B cell (primary cell): ENCODE measurements at regions not wholly inside any gene's neighbourhood (a gene's known extent, or its start where the extent isn't known, plus 50 kb on each side); places are given as distances from the start of the nearest gene placed in this dataset.

Source experiments
- EZH2 ChIP-seq: IDR thresholded peaks from 2 replicates; pipeline ENCODE4 v1.6.1; 2012; ENCODE audit warnings: borderline replicate concordance, low read depth, mild to moderate bottlenecking, moderate library complexity, low read length; ENCODE audit not compliant: insufficient read depth, poor library complexity, severe bottlenecking
- TF ChIP-seq, protein P1 (sequence below): fragments of 200-600 bp; IDR thresholded peaks from one replicate; pipeline ENCODE4 v1.8.0; 2022; ENCODE audit warnings: antibody characterized with exemption, mild to moderate bottlenecking

DNA sequence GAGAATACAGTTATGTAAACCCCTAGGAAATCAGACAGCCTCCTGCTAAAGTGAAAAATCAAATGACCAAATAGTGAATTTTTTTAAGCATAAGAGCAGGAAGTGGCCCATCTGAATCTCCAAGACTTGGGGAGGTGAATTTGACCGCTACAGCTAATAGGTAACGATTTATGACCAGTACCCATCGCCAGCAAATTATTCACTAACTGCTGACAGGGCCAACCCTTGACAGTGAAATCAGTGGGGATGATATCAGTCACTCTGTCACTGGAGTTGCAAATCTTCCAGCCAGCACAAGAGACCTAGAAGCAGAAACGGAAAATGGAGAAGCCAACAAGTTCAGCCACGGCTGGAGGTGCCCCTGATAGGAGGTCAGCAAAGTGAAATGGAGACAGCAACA lies 164.3 kb upstream of the PIK3C3 start:
- TF ChIP-seq, protein P1, sequence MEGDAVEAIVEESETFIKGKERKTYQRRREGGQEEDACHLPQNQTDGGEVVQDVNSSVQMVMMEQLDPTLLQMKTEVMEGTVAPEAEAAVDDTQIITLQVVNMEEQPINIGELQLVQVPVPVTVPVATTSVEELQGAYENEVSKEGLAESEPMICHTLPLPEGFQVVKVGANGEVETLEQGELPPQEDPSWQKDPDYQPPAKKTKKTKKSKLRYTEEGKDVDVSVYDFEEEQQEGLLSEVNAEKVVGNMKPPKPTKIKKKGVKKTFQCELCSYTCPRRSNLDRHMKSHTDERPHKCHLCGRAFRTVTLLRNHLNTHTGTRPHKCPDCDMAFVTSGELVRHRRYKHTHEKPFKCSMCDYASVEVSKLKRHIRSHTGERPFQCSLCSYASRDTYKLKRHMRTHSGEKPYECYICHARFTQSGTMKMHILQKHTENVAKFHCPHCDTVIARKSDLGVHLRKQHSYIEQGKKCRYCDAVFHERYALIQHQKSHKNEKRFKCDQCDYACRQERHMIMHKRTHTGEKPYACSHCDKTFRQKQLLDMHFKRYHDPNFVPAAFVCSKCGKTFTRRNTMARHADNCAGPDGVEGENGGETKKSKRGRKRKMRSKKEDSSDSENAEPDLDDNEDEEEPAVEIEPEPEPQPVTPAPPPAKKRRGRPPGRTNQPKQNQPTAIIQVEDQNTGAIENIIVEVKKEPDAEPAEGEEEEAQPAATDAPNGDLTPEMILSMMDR = no peak
- TF ChIP-seq EZH2 = no peak
